ENCODE measurements at regions not wholly inside any gene's neighbourhood (a gene's known extent, or its start where the extent isn't known, plus 50 kb on each side); places are given as distances from the start of the nearest gene placed in this dataset.

DNA sequence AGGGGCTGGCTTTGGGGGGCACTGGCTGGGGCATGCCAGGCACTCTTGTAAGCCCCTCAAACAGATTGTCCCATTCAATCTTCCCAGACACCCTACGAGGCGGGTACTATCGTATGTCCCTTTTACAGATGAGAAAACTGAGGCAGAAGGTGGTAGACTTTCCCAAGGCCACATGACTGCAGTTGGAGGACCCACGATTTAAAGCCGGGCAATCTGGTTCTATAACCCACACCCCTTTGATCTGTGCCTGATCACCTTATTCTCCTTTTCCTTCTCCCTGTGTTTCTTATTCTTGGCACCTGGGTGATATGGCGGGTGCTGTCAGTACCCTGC is 146.3 kb upstream of the IRX3 start:
- TF ChIP-seq, protein P1, sequence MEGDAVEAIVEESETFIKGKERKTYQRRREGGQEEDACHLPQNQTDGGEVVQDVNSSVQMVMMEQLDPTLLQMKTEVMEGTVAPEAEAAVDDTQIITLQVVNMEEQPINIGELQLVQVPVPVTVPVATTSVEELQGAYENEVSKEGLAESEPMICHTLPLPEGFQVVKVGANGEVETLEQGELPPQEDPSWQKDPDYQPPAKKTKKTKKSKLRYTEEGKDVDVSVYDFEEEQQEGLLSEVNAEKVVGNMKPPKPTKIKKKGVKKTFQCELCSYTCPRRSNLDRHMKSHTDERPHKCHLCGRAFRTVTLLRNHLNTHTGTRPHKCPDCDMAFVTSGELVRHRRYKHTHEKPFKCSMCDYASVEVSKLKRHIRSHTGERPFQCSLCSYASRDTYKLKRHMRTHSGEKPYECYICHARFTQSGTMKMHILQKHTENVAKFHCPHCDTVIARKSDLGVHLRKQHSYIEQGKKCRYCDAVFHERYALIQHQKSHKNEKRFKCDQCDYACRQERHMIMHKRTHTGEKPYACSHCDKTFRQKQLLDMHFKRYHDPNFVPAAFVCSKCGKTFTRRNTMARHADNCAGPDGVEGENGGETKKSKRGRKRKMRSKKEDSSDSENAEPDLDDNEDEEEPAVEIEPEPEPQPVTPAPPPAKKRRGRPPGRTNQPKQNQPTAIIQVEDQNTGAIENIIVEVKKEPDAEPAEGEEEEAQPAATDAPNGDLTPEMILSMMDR (IDR thresholded peaks at IDR 0.05): no peak
- TF ChIP-seq POLR2A (IDR thresholded peaks at IDR 0.05; ENCODE audit: low read depth) (no peak), EP300 (IDR thresholded peaks at IDR 0.05) (no peak)
